OCI-LY7 (cell line): ENCODE measurements at regions not wholly inside any gene's neighbourhood (a gene's known extent, or its start where the extent isn't known, plus 50 kb on each side); places are given as distances from the start of the nearest gene placed in this dataset.

ENCODE experiments used
- BruUV-seq: library from RNA; stranded (reverse); fragments of 400-500 nt; replicated peaks from 2 replicates; lab custom pipeline; 2021; lab: Mats Ljungman, UMichigan
- CTCF ChIA-PET: fragments of 300-600 bp; sonication (Branson Sonifier 250); formaldehyde crosslinking; loops from one replicate; lab custom pipeline; 2022; ENCODE audit warnings: antibody characterized with exemption; ENCODE audit not compliant: unreplicated experiment; lab: Charles Lee
- POLR2A ChIA-PET: fragments of 300-600 bp; sonication (Branson Sonifier 250); formaldehyde crosslinking; loops from one replicate; lab custom pipeline; 2022; ENCODE audit warnings: antibody characterized with exemption; lab: Charles Lee
- DNase-seq: peaks from one replicate; pipeline ENCODE4 v3.0.0-alpha.2; 2015; ENCODE audit warnings: low spot score
- H2AFZ ChIP-seq: fragments of 200-600 bp; sonication (generic), shearing (Covaris generic); 2 replicates; pipeline ENCODE4 v1.6.1; 2014; ENCODE audit warnings: mild to moderate bottlenecking, antibody characterized with exemption, low read length, moderate library complexity
- H3K27ac ChIP-seq: fragments of 200-600 bp; sonication (generic); 2 replicates; pipeline ENCODE4 v1.5.1; 2014; ENCODE audit warnings: mixed run types, low read depth, mild to moderate bottlenecking, moderate library complexity, low read length, inconsistent platforms; ENCODE audit not compliant: poor library complexity, severe bottlenecking
- H3K36me3 ChIP-seq: fragments of 200-600 bp; sonication (generic); 2 replicates; pipeline ENCODE4 v1.6.1; 2014; ENCODE audit warnings: mild to moderate bottlenecking, antibody characterized with exemption, low read length, moderate library complexity, mixed read lengths; ENCODE audit not compliant: insufficient read depth
- H3K4me1 ChIP-seq: fragments of 200-600 bp; sonication (generic); 2 replicates; pipeline ENCODE4 v1.5.1; 2014; ENCODE audit warnings: mild to moderate bottlenecking, low read length; ENCODE audit not compliant: insufficient read depth, poor library complexity, severe bottlenecking
- H3K4me2 ChIP-seq: fragments of 200-600 bp; sonication (generic); 2 replicates; pipeline ENCODE4 v1.6.1; 2014; ENCODE audit warnings: mild to moderate bottlenecking, low read length
- H3K4me3 ChIP-seq: fragments of 200-600 bp; sonication (generic); 2 replicates; pipeline ENCODE4 v1.5.1; 2014; ENCODE audit warnings: mild to moderate bottlenecking, low read depth, low read length; ENCODE audit not compliant: poor library complexity, severe bottlenecking
- H3K79me2 ChIP-seq: fragments of 200-600 bp; sonication (generic); 2 replicates; pipeline ENCODE4 v1.6.1; 2016; ENCODE audit warnings: low read depth, mild to moderate bottlenecking, low read length, moderate library complexity, mixed read lengths; ENCODE audit not compliant: insufficient read depth
- H3K9me2 ChIP-seq: fragments of 200-600 bp; sonication (generic); 2 replicates; pipeline ENCODE4 v1.6.1; 2016; ENCODE audit warnings: mild to moderate bottlenecking, low read length, mixed read lengths; ENCODE audit not compliant: insufficient read depth
- H3K9me3 ChIP-seq: fragments of 200-600 bp; sonication (generic); 2 replicates; pipeline ENCODE4 v1.6.1; 2014; ENCODE audit warnings: mild to moderate bottlenecking, mixed run types, low read length, mixed read lengths
- H4K20me1 ChIP-seq: fragments of 200-600 bp; sonication (generic); 2 replicates; pipeline ENCODE4 v1.6.1; 2014; ENCODE audit warnings: mild to moderate bottlenecking, antibody characterized with exemption, low read length, moderate library complexity, mixed read lengths; ENCODE audit not compliant: insufficient read depth
- CTCF ChIP-seq: fragments of 200-600 bp; sonication (generic); conservative IDR thresholded peaks from 2 replicates; pipeline ENCODE4 v1.5.1; 2014; ENCODE audit warnings: mild to moderate bottlenecking, antibody characterized with exemption, low read length, moderate library complexity, mixed read lengths
- EZH2phosphoT487 ChIP-seq: fragments of 200-600 bp; sonication (generic); IDR thresholded peaks from 2 replicates; pipeline ENCODE4 v1.6.1; 2018; ENCODE audit warnings: low read depth, borderline replicate concordance, mild to moderate bottlenecking, mixed run types, antibody characterized with exemption, low read length, moderate library complexity, mixed read lengths
- intact Hi-C: fragments of 100-400 bp; cut with micrococcal nuclease; formaldehyde crosslinking; loops from one replicate; pipeline ENCODE4 v1.10.0; 2022; ENCODE audit not compliant: unreplicated experiment

GRCh38 chr2:145119225-145119624, 599.3 kb upstream of the ZEB2 start:
- CTCF ChIA-PET, result no interaction called here
- POLR2A ChIA-PET, result interaction anchor here (1.9 kb wide), 1 partner anchor 12 kb away, joined by 5 read pairs; no protein-coding TSS in a partner anchor
- no peak overlapping the region for H2AFZ ChIP-seq
- no peaks in the 10 kb centered on the region for H3K9me3 ChIP-seq
- no peaks in the 10 kb centered on the region for H3K36me3 ChIP-seq
- DNase-seq, result no peak
- H3K4me2 ChIP-seq, result no peak overlapping the region
- no peak for TF ChIP-seq EZH2phosphoT487
- TF ChIP-seq CTCF, result no peak
- H3K9me2 ChIP-seq, result no peaks in the 10 kb centered on the region
- H3K79me2 ChIP-seq, result no peaks in the 10 kb centered on the region
- H3K4me1 ChIP-seq, result no peaks in the 10 kb centered on the region
- no TSS peak for BruUV-seq
- intact Hi-C loops, result loop anchor here (5.0 kb wide), 1 partner anchor 1727 kb away; no protein-coding TSS in a partner anchor
- no peak overlapping the region for H3K4me3 ChIP-seq
- H4K20me1 ChIP-seq, result no peaks in the 10 kb centered on the region
- H3K27ac ChIP-seq, result no peak overlapping the region

GRCh38 chr2:145116834-145117725, 597.2 kb upstream of the ZEB2 start:
- H3K36me3 ChIP-seq, result no peaks in the 10 kb centered on the region
- TF ChIP-seq CTCF, result no peak
- no peak for TF ChIP-seq EZH2phosphoT487
- no TSS peak for BruUV-seq
- no peak overlapping the region for H3K27ac ChIP-seq
- CTCF ChIA-PET, result no interaction called here
- H3K79me2 ChIP-seq, result no peaks in the 10 kb centered on the region
- POLR2A ChIA-PET, result interaction anchor here (0.7 kb wide), 1 partner anchor 50 kb away, joined by 3 read pairs; no protein-coding TSS in a partner anchor
- no peaks in the 10 kb centered on the region for H3K9me3 ChIP-seq
- no peak for DNase-seq
- no peaks in the 10 kb centered on the region for H3K4me1 ChIP-seq
- H2AFZ ChIP-seq, result no peak overlapping the region
- H3K4me2 ChIP-seq, result no peak overlapping the region
- intact Hi-C loops, result loop anchor here (5.0 kb wide), 1 partner anchor 1725 kb away; no protein-coding TSS in a partner anchor
- H4K20me1 ChIP-seq, result no peaks in the 10 kb centered on the region
- no peak overlapping the region for H3K4me3 ChIP-seq
- H3K9me2 ChIP-seq, result no peaks in the 10 kb centered on the region

GRCh38 chr2:145116056-145116455, 596.1 kb upstream of the ZEB2 start:
- TF ChIP-seq CTCF (no peak), EZH2phosphoT487 (no peak)
- POLR2A ChIA-PET, result interaction anchor here (0.9 kb wide), 1 partner anchor 9 kb away, joined by 3 read pairs; no protein-coding TSS in a partner anchor
- CTCF ChIA-PET, result no interaction called here
- intact Hi-C loops, result loop anchor here (5.0 kb wide), 1 partner anchor 1724 kb away; no protein-coding TSS in a partner anchor
- no peak overlapping the region for H3K4me3 ChIP-seq
- H3K36me3 ChIP-seq, result no peaks in the 10 kb centered on the region
- H3K4me2 ChIP-seq, result no peak overlapping the region
- H3K79me2 ChIP-seq, result no peaks in the 10 kb centered on the region
- H3K9me3 ChIP-seq, result no peaks in the 10 kb centered on the region
- H4K20me1 ChIP-seq, result no peaks in the 10 kb centered on the region
- no peak overlapping the region for H2AFZ ChIP-seq
- no peaks in the 10 kb centered on the region for H3K4me1 ChIP-seq
- DNase-seq, result no peak
- BruUV-seq, result no TSS peak
- H3K27ac ChIP-seq, result no peak overlapping the region
- H3K9me2 ChIP-seq, result no peaks in the 10 kb centered on the region
